ENCODE measurements at regions not wholly inside any gene's neighbourhood (a gene's known extent, or its start where the extent isn't known, plus 50 kb on each side); places are given as distances from the start of the nearest gene placed in this dataset.
"Not testable (repeated sequence)": the region's sequence is repeated elsewhere in the genome, so short reads cannot be mapped to it uniquely, and the experiment has no call there.

DNA sequence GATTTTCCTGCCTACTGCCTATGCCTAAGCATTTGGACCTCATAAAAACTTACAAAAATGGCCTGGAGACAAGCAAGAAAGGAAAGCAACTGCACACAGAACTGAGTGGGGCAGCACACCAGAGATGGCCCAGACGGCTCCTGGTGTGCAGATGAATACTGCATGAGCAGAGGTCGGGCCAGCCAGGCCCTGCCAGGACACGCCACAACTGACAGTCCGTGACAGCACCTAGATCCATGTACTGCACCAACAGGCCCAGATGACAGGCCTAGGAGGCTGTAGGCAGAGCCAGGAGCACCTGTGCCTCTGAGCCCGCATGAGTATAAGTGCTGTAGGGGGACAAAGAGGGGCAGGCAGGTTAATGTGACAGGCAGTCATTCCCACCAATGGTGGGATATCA is 160.2 kb downstream of the IGLL1 start:
- no peaks in the 10 kb centered on the region for H3K36me3 Mint-ChIP-seq (ENCODE audit: low read depth)
- peaks cover 2% of the 10 kb centered on the region for H3K27me3 Mint-ChIP-seq
- POLR2A ChIA-PET = no interaction called here
- H3K9me3 Mint-ChIP-seq = no peaks in the 10 kb centered on the region
- TF ChIP-seq, protein P1, sequence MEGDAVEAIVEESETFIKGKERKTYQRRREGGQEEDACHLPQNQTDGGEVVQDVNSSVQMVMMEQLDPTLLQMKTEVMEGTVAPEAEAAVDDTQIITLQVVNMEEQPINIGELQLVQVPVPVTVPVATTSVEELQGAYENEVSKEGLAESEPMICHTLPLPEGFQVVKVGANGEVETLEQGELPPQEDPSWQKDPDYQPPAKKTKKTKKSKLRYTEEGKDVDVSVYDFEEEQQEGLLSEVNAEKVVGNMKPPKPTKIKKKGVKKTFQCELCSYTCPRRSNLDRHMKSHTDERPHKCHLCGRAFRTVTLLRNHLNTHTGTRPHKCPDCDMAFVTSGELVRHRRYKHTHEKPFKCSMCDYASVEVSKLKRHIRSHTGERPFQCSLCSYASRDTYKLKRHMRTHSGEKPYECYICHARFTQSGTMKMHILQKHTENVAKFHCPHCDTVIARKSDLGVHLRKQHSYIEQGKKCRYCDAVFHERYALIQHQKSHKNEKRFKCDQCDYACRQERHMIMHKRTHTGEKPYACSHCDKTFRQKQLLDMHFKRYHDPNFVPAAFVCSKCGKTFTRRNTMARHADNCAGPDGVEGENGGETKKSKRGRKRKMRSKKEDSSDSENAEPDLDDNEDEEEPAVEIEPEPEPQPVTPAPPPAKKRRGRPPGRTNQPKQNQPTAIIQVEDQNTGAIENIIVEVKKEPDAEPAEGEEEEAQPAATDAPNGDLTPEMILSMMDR (IDR thresholded peaks at IDR 0.05) = no peak
- no peak for DNase-seq
- H3K4me1 Mint-ChIP-seq (ENCODE audit: low read depth) = no peaks in the 10 kb centered on the region
- ATAC-seq = no peak
- no peak overlapping the region for H3K27ac Mint-ChIP-seq
- no peak overlapping the region for H3K4me3 Mint-ChIP-seq
- intact Hi-C loops (cut with micrococcal nuclease) = no loop called here
- CTCF ChIA-PET = no interaction called here

DNA sequence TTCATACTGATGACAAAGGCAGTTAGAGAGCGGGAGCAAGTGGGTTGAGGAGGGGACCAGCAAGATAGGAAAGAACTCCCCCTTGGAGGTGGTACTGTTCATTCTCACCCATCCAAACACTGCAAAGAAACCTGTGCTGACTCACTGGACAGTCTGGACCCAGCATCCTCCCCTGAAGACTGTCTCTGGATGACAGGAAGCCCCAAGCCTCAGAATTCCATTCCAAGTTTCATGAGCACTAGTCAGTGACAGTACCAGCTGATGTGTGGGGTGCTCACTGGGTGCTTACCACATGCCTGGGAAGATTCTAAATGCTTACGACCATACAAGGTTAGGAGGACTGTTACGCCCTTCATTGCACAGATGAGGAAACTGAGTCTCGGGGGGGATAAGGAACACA is 160.9 kb downstream of the IGLL1 start:
- intact Hi-C loops (cut with micrococcal nuclease) = no loop called here
- peaks cover 2% of the 10 kb centered on the region for H3K27me3 Mint-ChIP-seq
- TF ChIP-seq, protein P1 (IDR thresholded peaks at IDR 0.05) = no peak
- CTCF ChIA-PET = interaction anchor here (1.0 kb wide), 1 partner anchor 71 kb away, joined by 3 read pairs; no protein-coding TSS in a partner anchor
- DNase-seq = no peak
- no peak overlapping the region for H3K27ac Mint-ChIP-seq
- ATAC-seq = no peak
- H3K36me3 Mint-ChIP-seq (ENCODE audit: low read depth) = no peaks in the 10 kb centered on the region
- no peaks in the 10 kb centered on the region for H3K9me3 Mint-ChIP-seq
- H3K4me3 Mint-ChIP-seq = no peak overlapping the region
- POLR2A ChIA-PET = no interaction called here
- H3K4me1 Mint-ChIP-seq (ENCODE audit: low read depth) = no peaks in the 10 kb centered on the region

DNA sequence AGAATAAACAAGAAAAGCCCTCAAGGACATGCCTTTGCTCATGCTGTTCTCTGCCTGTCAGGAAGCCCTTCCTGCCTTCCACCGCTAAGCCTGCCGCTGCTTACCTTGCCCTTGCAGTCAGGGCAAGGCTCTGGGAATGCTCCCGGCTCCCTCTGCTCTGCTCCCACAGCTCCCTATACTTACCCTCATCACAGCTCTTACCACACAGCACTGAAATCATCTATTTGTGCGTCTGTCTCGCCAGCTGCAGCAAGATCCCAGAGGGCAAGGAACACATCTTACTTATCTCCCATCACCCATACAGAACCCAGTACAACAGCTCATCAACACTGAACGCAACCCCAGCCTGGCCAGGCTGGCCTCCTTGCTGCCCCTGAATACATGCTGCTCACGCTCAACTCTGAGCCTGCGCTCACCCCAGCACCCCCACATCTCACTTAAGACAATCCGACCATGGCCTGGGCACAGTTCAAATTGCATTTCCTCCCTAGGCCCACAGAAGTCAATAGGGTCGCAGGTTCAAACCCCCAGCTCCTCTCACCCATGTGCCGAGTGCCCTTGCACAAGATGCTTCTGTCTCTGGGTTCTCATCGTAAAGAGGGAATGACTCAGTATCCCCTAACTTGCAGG is 161.8 kb downstream of the IGLL1 start:
- Mint-ChIP-seq H3K4me1 (ENCODE audit: low read depth) (no peaks in the 10 kb centered on the region), H3K36me3 (ENCODE audit: low read depth) (no peaks in the 10 kb centered on the region), H3K27me3 (peaks cover 2% of the 10 kb centered on the region), H3K4me3 (no peak overlapping the region), H3K9me3 (no peaks in the 10 kb centered on the region), H3K27ac (no peak overlapping the region)
- ChIA-PET CTCF (interaction anchor here (1.0 kb wide), 1 partner anchor 72 kb away, joined by 3 read pairs; no protein-coding TSS in a partner anchor), POLR2A (interaction anchor here (1.4 kb wide), 1 partner anchor 12 kb away, joined by 4 read pairs; no protein-coding TSS in a partner anchor)
- intact Hi-C loops (cut with micrococcal nuclease) = no loop called here
- DNase-seq (no peak), ATAC-seq (no peak)
- TF ChIP-seq, protein P1 (IDR thresholded peaks at IDR 0.05) = no peak

DNA sequence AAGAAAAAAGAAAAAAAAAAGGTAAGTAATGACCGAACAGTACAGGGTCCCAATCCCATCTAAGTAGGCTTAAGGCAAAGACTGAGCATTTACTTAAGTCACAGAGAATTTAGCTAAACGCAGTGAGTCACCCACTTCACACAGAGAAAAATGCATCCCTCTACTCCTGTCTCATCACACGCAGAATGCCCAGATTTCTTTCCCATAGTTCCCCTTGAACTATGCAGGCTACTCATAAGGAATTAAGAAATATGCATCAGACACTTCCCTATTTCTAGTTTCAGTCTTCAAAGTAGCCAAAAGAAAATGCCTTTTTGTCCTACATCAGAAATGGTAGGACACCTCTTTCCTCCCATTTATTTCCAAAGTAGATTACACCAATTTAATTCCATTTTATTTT is 162.8 kb downstream of the IGLL1 start:
- intact Hi-C loops (cut with micrococcal nuclease) = not testable (repeated sequence)
- POLR2A ChIA-PET = interaction anchor here (1.4 kb wide), 1 partner anchor 13 kb away, joined by 4 read pairs; no protein-coding TSS in a partner anchor

DNA sequence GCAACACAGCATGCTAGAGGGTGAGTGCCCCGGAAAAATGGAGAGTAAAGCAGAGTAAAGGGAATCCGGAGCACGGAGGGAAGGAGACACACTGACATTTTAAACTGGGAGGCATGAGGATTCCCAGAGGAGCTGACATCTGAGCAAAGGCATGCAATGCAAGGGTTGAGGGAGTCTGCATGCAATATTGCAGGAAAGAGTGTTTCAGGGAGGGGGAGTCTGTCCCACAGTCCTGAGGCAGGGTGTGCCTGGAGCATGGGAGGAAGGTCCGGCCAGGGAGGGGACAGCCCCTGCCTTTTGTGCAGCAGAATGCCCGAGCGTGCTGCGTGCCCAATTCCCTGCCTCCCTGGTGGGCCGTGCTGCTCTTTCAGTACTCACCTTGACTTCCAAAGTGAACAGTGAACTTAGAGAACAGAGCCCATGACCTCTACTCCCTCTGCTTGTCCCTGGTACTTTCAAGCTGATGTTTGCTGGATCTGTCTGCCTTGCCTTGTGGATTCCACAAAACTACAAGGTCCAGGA is 163.9 kb downstream of the IGLL1 start:
- intact Hi-C loops (cut with micrococcal nuclease); H3K4me1 Mint-ChIP-seq (ENCODE audit: low read depth); DNase-seq; H3K4me3 Mint-ChIP-seq; ATAC-seq; POLR2A ChIA-PET; H3K36me3 Mint-ChIP-seq (ENCODE audit: low read depth); H3K27ac Mint-ChIP-seq; H3K27me3 Mint-ChIP-seq; H3K9me3 Mint-ChIP-seq; CTCF ChIA-PET: not testable (repeated sequence)

More for the DNA sequence above, 162.8 kb downstream of the IGLL1 start:
- H3K36me3 Mint-ChIP-seq (ENCODE audit: low read depth); H3K4me3 Mint-ChIP-seq; H3K27me3 Mint-ChIP-seq; ATAC-seq; CTCF ChIA-PET; DNase-seq; H3K9me3 Mint-ChIP-seq; H3K27ac Mint-ChIP-seq; H3K4me1 Mint-ChIP-seq (ENCODE audit: low read depth): not testable (repeated sequence)

DNA sequence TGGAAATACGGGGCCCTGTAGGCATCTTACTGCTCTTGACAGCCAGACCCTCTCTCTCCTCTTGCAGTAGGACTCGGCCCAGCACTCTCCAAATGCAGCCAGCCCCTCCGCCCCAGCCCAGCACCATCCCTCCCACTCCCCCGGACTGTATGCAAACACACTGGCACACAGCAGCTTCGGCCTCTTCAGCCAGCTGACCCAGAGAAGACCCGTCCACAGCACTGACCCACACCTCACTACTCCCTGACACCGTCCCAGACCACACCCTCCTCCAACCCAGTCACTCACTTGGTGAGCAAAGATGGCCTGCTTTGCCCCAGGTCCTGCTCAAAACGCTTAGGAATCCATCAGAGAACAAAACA is 164.6 kb downstream of the IGLL1 start:
- ChIA-PET CTCF (no interaction called here), POLR2A (no interaction called here)
- ATAC-seq (no peak), DNase-seq (no peak)
- H3K4me3 Mint-ChIP-seq = no peak overlapping the region
- H3K4me1 Mint-ChIP-seq (ENCODE audit: low read depth) = peaks cover 12% of the 10 kb centered on the region
- TF ChIP-seq, protein P1 (IDR thresholded peaks at IDR 0.05) = no peak
- no peaks in the 10 kb centered on the region for H3K9me3 Mint-ChIP-seq
- intact Hi-C loops (cut with micrococcal nuclease) = no loop called here
- H3K27me3 Mint-ChIP-seq = peaks cover 2% of the 10 kb centered on the region
- no peak overlapping the region for H3K27ac Mint-ChIP-seq
- no peaks in the 10 kb centered on the region for H3K36me3 Mint-ChIP-seq (ENCODE audit: low read depth)
